CD4-positive, CD25-positive, alpha-beta regulatory T cell (primary cell): ENCODE measurements at regions not wholly inside any gene's neighbourhood (a gene's known extent, or its start where the extent isn't known, plus 50 kb on each side); places are given as distances from the start of the nearest gene placed in this dataset.
"Not testable (repeated sequence)": the region's sequence is repeated elsewhere in the genome, so short reads cannot be mapped to it uniquely, and the experiment has no call there.

Experiments
- ATAC-seq, 2 donors: fragments of 150-1000 bp; cut with Tn5 transposase; one replicate each; pipeline ENCODE4 v1.10.0; 2021; ENCODE audit warnings: low read depth in 2 of 2, moderate number of reproducible peaks in 2 of 2, moderate library complexity in 1 of 2
- DNase-seq, 3 donors: peaks; one replicate each; pipeline versions ENCODE4 v3.0.0 to v3.0.0-alpha.2; 2012 to 2022; ENCODE audit warnings: mixed read lengths in 1 of 3
- H3K27ac ChIP-seq: one replicate; pipeline ENCODE4 v1.7.0; 2013; ENCODE audit warnings: mild to moderate bottlenecking, low read length; ENCODE audit not compliant: insufficient read depth, poor library complexity, severe bottlenecking
- H3K27me3 ChIP-seq: one replicate; pipeline ENCODE4 v1.7.0; 2013; ENCODE audit warnings: low read length; ENCODE audit not compliant: control insufficient read depth, insufficient read depth
- H3K36me3 ChIP-seq: one replicate; pipeline ENCODE4 v1.7.0; 2013; ENCODE audit warnings: mild to moderate bottlenecking, low read length, moderate library complexity; ENCODE audit not compliant: control insufficient read depth, insufficient read depth
- H3K4me1 ChIP-seq: 2 replicates; pipeline ENCODE4 v1.7.0; 2013; ENCODE audit warnings: mild to moderate bottlenecking, low read length; ENCODE audit not compliant: insufficient read depth, control insufficient read depth, poor library complexity, severe bottlenecking
- H3K4me3 ChIP-seq: one replicate; pipeline ENCODE4 v1.7.0; 2013; ENCODE audit warnings: low read depth, mild to moderate bottlenecking, low read length, moderate library complexity
- H3K9me3 ChIP-seq, 2 experiments: 1 replicate in 1 of 2; 2 replicates in 1 of 2; pipeline ENCODE4 v1.7.0; 2013; ENCODE audit warnings: low read length in 2 of 2, mild to moderate bottlenecking in 1 of 2, moderate library complexity in 1 of 2; ENCODE audit not compliant: control insufficient read depth in 2 of 2
- H3K27ac Mint-ChIP-seq, 3 donors: one replicate each; pipeline ENCODE4 v1.8.0; 2020 to 2022; ENCODE audit warnings: mild to moderate bottlenecking in 3 of 3, mixed read lengths in 3 of 3, moderate library complexity in 2 of 3
- H3K27me3 Mint-ChIP-seq: one replicate; pipeline ENCODE4 v1.8.0; 2022; ENCODE audit warnings: mild to moderate bottlenecking, mixed read lengths
- H3K36me3 Mint-ChIP-seq: one replicate; pipeline ENCODE4 v1.8.0; 2020; ENCODE audit warnings: mixed read lengths
- H3K4me1 Mint-ChIP-seq, 4 donors: one replicate each; pipeline ENCODE4 v1.8.0; 2020 to 2022; ENCODE audit warnings: mixed read lengths in 4 of 4, mild to moderate bottlenecking in 1 of 4
- H3K4me3 Mint-ChIP-seq, 4 donors: one replicate each; pipeline ENCODE4 v1.8.0; 2020 to 2022; ENCODE audit warnings: mild to moderate bottlenecking in 4 of 4, mixed read lengths in 4 of 4, moderate library complexity in 3 of 4
- H3K9me3 Mint-ChIP-seq, 7 donors: one replicate each; pipeline ENCODE4 v1.8.0; 2020 to 2022; ENCODE audit warnings: mixed read lengths in 7 of 7, mild to moderate bottlenecking in 3 of 7, moderate library complexity in 2 of 7

GRCh38 chr9:87197349-87198130 is 250.2 kb upstream of the GAS1 start:
- Histone ChIP-seq H3K27ac (no peak overlapping the region), H3K4me1 (no peaks in the 10 kb centered on the region), H3K36me3 (no peaks in the 10 kb centered on the region), H3K27me3 (no peaks in the 10 kb centered on the region), H3K4me3 (no peak overlapping the region), H3K9me3 (no peaks in the 10 kb centered on the region)
- Mint-ChIP-seq H3K27me3 (peaks cover 4% of the 10 kb centered on the region), H3K9me3 (peaks cover 0 to 3% (median 0%) of the 10 kb centered on the region in 7 donors), H3K4me1 (no peaks in the 10 kb centered on the region), H3K27ac (no peak overlapping the region), H3K36me3 (no peaks in the 10 kb centered on the region), H3K4me3 (no peak overlapping the region)
- DNase-seq (no peak), ATAC-seq (no peak)

DNA sequence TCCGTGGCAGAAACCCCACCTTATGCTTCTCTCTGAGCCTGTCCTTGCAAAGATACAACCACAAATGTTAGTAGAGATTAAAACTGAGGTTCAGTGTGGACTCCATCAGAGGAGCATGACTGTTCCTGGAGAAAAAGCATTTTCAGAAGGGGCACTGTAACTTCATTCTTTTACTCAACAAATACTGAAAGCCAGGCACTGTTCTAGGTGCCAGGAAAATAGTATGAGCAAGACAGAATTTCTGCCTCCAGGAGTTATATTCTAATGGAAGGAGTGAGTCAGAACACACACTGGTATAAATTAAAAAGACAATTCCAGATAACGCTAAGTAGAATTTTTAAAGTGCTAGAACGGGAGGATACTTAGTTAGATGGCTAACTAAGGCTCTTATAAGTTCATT is 251.4 kb upstream of the GAS1 start:
- Histone ChIP-seq H3K9me3 (no peaks in the 10 kb centered on the region), H3K27me3 (no peaks in the 10 kb centered on the region), H3K4me3 (no peak overlapping the region), H3K36me3 (no peaks in the 10 kb centered on the region), H3K4me1 (no peaks in the 10 kb centered on the region), H3K27ac (no peak overlapping the region)
- Mint-ChIP-seq H3K4me3 (no peak overlapping the region), H3K9me3 (peaks cover 0 to 3% (median 0%) of the 10 kb centered on the region in 7 donors), H3K36me3 (no peaks in the 10 kb centered on the region), H3K27ac (no peak overlapping the region), H3K27me3 (peaks cover 4% of the 10 kb centered on the region), H3K4me1 (no peaks in the 10 kb centered on the region)
- ATAC-seq: no peak
- no peak for DNase-seq

DNA sequence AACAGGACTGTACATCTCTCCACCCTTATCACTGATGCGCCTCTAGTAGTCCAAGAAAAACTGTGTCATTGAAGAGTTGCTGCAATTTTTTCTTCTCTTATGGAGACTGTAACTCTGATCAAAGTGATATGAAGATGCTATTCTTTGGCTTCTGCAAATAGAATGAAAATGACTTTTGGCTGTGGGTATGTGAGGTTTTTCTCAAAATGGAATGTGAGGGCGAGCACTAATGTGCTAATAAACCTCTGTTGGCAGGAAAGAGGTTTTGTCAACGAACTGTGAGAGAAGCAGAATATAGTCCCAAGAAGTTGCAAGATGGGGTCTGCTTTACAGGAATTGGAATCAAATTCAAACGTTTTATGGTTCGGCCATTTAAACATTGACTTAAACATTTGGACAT is 252.0 kb upstream of the GAS1 start:
- Mint-ChIP-seq H3K36me3 (no peaks in the 10 kb centered on the region), H3K4me3 (no peak overlapping the region), H3K4me1 (no peaks in the 10 kb centered on the region), H3K27ac (no peak overlapping the region), H3K9me3 (peaks cover 0 to 3% (median 0%) of the 10 kb centered on the region in 7 donors), H3K27me3 (peaks cover 4% of the 10 kb centered on the region)
- H3K36me3 ChIP-seq: no peaks in the 10 kb centered on the region
- H3K4me1 ChIP-seq: no peaks in the 10 kb centered on the region
- no peaks in the 10 kb centered on the region for H3K27me3 ChIP-seq
- DNase-seq: no peak
- no peak overlapping the region for H3K27ac ChIP-seq
- no peak for ATAC-seq
- no peak overlapping the region for H3K4me3 ChIP-seq
- no peaks in the 10 kb centered on the region for H3K9me3 ChIP-seq

DNA sequence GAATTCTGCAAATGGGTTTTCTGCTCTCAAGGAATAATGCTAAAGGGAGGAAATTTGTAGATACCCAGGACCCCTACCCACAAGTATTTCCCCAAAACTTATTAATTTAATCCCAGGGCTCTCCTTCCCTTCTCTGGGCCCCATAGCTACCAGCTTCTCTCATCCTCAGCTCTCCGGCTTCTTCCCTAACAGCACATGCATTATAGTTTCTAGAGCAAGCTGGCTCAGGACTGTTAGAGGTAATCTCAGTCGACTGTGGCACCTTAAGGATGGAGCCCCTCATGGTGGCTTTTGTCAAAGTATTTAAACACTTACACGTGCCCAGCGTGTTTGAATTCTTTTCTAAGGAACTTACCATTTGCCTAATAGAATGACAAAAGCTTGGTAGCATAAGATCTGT is 252.5 kb upstream of the GAS1 start:
- Mint-ChIP-seq H3K4me3 (no peak overlapping the region), H3K9me3 (peaks cover 0 to 3% (median 0%) of the 10 kb centered on the region in 7 donors), H3K27me3 (peaks cover 4% of the 10 kb centered on the region), H3K4me1 (no peaks in the 10 kb centered on the region), H3K36me3 (no peaks in the 10 kb centered on the region), H3K27ac (no peak overlapping the region)
- H3K4me1 ChIP-seq: no peaks in the 10 kb centered on the region
- no peak overlapping the region for H3K4me3 ChIP-seq
- H3K27ac ChIP-seq: no peak overlapping the region
- ATAC-seq (no peak), DNase-seq (no peak)
- H3K27me3 ChIP-seq: no peaks in the 10 kb centered on the region
- H3K36me3 ChIP-seq: no peaks in the 10 kb centered on the region
- H3K9me3 ChIP-seq: no peaks in the 10 kb centered on the region

DNA sequence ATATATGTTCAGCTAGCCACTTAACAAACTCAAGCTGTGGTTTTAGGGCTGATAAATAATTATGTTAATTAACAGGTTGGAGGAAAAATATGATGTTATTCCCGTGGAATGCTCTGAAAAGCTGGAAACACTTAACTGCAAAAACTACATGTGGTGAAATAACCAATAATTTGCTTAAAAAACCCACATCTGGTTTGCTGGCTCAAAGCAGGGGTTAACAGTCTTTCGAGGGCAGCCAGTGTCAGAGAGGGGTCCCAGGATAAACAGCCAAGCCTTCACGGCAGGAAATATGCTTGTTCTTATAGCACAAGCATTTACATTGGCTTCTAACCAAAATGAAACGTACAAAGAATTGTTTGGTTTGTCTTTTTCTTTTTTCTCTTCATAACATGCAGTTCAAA is 254.0 kb upstream of the GAS1 start:
- Mint-ChIP-seq H3K27ac (no peak overlapping the region), H3K4me3 (no peak overlapping the region), H3K27me3 (no peaks in the 10 kb centered on the region), H3K4me1 (no peaks in the 10 kb centered on the region), H3K9me3 (peaks cover 0 to 6% (median 0%) of the 10 kb centered on the region in 7 donors), H3K36me3 (no peaks in the 10 kb centered on the region)
- no peaks in the 10 kb centered on the region for H3K36me3 ChIP-seq
- H3K27me3 ChIP-seq: no peaks in the 10 kb centered on the region
- DNase-seq: no peak
- no peaks in the 10 kb centered on the region for H3K4me1 ChIP-seq
- ATAC-seq: no peak
- H3K4me3 ChIP-seq: no peak overlapping the region
- H3K27ac ChIP-seq: no peak overlapping the region
- no peaks in the 10 kb centered on the region for H3K9me3 ChIP-seq

DNA sequence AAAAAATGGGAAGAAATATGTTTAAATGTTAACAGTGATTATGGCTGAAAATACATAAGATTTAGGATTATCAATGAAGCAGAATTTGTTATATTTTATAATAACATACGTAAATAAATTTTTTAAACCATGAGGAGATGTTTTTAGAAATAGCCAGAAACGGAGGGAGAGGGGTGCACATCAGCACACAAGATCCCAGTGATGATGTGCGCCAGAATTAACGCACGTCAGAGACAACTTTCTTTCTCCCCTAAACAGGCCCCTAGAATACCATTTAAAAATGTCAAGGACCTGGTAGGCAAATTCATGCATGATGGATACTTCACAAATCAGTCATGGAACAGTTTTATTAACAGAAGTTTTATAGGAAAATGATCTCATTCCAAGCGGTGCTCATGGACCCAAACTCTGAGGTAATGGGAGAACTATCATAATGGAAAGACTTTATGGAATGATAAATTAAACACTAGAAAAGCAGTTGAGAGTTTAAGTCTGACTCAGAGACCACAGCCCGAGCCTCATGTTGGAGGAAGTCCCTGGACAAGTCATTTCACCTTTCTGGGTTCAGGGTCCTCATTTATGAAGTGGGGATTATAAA is 258.9 kb upstream of the GAS1 start:
- ATAC-seq: no peak
- Histone ChIP-seq H3K4me1 (no peaks in the 10 kb centered on the region), H3K4me3 (no peak overlapping the region), H3K27me3 (no peaks in the 10 kb centered on the region), H3K9me3 (no peaks in the 10 kb centered on the region), H3K36me3 (no peaks in the 10 kb centered on the region), H3K27ac (no peak overlapping the region)
- no peaks in the 10 kb centered on the region for H3K27me3 Mint-ChIP-seq
- H3K27ac Mint-ChIP-seq: no peak overlapping the region
- H3K4me1 Mint-ChIP-seq: no peaks in the 10 kb centered on the region
- no peaks in the 10 kb centered on the region for H3K36me3 Mint-ChIP-seq
- no peak for DNase-seq
- H3K4me3 Mint-ChIP-seq: no peak overlapping the region
- H3K9me3 Mint-ChIP-seq: peaks cover 0 to 6% (median 0%) of the 10 kb centered on the region in 7 donors

DNA sequence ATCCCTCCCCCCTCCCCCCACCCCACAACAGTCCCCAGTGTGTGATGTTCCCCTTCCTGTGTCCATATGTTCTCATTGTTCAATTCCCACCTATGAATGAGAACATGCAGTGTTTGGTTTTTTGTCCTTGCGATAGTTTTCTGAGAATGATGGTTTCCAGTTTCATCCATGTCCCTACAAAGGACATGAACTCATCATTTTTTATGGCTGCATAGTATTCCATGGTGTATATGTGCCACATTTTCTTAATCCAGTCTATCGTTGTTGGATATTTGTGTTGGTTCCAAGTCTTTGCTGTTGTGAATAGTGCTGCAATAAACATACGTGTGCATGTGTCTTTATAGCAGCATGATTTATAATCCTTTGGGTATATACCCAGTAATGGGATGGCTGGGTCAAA is 263.4 kb upstream of the GAS1 start:
- not testable (repeated sequence) for H3K27ac ChIP-seq, H3K4me1 ChIP-seq, H3K27me3 ChIP-seq, H3K9me3 ChIP-seq, H3K4me3 Mint-ChIP-seq, H3K36me3 ChIP-seq, DNase-seq, H3K9me3 Mint-ChIP-seq, H3K36me3 Mint-ChIP-seq, H3K4me3 ChIP-seq, ATAC-seq, H3K27me3 Mint-ChIP-seq, H3K4me1 Mint-ChIP-seq, H3K27ac Mint-ChIP-seq

GRCh38 chr9:87211669-87212068 is 264.4 kb upstream of the GAS1 start:
- no peak overlapping the region for H3K27ac Mint-ChIP-seq
- H3K9me3 ChIP-seq: no peaks in the 10 kb centered on the region
- H3K4me3 Mint-ChIP-seq: no peak overlapping the region
- H3K27ac ChIP-seq: no peak overlapping the region
- no peaks in the 10 kb centered on the region for H3K36me3 ChIP-seq
- no peaks in the 10 kb centered on the region for H3K4me1 Mint-ChIP-seq
- H3K9me3 Mint-ChIP-seq: peaks cover 0 to 4% (median 0%) of the 10 kb centered on the region in 7 donors
- no peaks in the 10 kb centered on the region for H3K36me3 Mint-ChIP-seq
- no peaks in the 10 kb centered on the region for H3K27me3 ChIP-seq
- H3K4me3 ChIP-seq: no peak overlapping the region
- ATAC-seq (no peak), DNase-seq (no peak)
- no peaks in the 10 kb centered on the region for H3K27me3 Mint-ChIP-seq
- H3K4me1 ChIP-seq: no peaks in the 10 kb centered on the region
